ENCODE measurements at regions not wholly inside any gene's neighbourhood (a gene's known extent, or its start where the extent isn't known, plus 50 kb on each side); places are given as distances from the start of the nearest gene placed in this dataset.

DNA sequence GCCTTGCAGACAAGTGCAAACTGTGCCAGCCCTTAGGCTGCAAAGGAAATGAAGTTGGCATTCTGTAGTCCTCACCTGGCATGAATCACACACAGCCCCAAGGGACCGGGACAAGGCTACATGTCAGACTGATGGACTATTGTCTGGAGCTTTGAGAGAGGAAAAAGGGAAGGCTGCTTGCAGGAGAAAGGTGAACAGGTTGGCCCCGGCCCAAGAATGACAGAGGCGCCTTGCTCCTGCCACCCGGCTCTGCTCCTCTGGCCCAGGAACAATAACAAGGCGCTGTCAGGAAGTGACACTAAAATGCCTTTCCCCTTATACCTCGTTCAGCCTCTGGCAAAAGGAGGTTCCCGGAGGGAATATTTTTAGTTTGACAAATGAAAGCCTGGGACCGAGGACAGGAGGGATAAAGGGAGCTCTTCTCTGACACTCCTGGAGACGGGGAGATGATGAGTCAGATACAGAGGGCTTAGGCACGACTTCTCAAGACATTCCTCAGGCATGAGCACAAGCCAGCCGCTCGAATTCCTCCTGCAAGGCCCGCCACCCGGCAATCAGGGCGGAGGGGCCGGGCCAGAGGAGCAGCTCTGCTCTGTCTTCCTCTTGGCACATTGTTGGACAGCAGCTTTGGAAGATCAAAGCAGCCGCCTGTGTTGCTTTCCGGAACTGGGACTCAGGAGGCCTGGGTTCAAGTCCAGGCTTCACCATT is 105.8 kb downstream of the NOG start:
- Histone ChIP-seq H3K9ac (ENCODE audit: low read length) (no peak overlapping the region), H2AFZ (ENCODE audit: low read depth, low read length) (no peak overlapping the region), H3K79me1 (replicated peaks; ENCODE audit: low read length, poor library complexity, severe bottlenecking) (no peaks in the 10 kb centered on the region), H3K23ac (ENCODE audit: low read length in 2 of 2) (no peak overlapping the region), H2AK5ac (ENCODE audit: low read length, severe bottlenecking) (peak overlapping the region; percentile 55), H2BK120ac (ENCODE audit: low read depth, low read length) (no peak overlapping the region), H4K91ac (ENCODE audit: low read length) (peak overlapping the region; percentile 67), H3K4me2 (ENCODE audit: low read length, poor library complexity, severe bottlenecking) (peak overlapping the region; percentile 41), H4K8ac (ENCODE audit: low read length) (no peak overlapping the region), H3K9me3 (ENCODE audit: control insufficient read depth, low read length) (no peaks in the 10 kb centered on the region), H2BK15ac (ENCODE audit: low read depth, poor library complexity, severe bottlenecking) (no peak overlapping the region), H3K4me1 (ENCODE audit: control insufficient read depth, insufficient read depth, low read depth, low read length) (peaks cover 7% of the 10 kb centered on the region), H3K18ac (ENCODE audit: low read depth in 1 of 2, low read length in 2 of 2) (peak overlapping the region; percentile 22 to 23), H2BK5ac (ENCODE audit: low read depth, low read length, poor library complexity, severe bottlenecking) (peak overlapping the region; percentile 4), H2BK12ac (ENCODE audit: low read length in 2 of 2) (peak overlapping the region; percentile 38 to 44), H3K27me3 (ENCODE audit: control insufficient read depth in 1 of 2, insufficient read depth in 1 of 2, low read length in 2 of 2) (peaks cover 0 to 11% of the 10 kb centered on the region in 2 experiments), H3K4me3 (ENCODE audit: insufficient read depth in 1 of 2, low read depth in 1 of 2, low read length in 2 of 2) (no peak overlapping the region), H3K27ac (ENCODE audit: low read length, poor library complexity, severe bottlenecking) (peak overlapping the region; percentile 78), H3K36me3 (ENCODE audit: control insufficient read depth in 1 of 2, insufficient read depth in 2 of 2, low read depth in 1 of 2, low read length in 2 of 2) (no peaks in the 10 kb centered on the region), H3K4ac (ENCODE audit: low read depth in 1 of 2, low read length in 2 of 2) (no peak overlapping the region), H3K14ac (ENCODE audit: low read length in 2 of 2) (no peak overlapping the region)
- 1% methylated on average over 17 of the region's 18 CpGs for WGBS
- peak; percentile 99 for DNase-seq

GRCh38 chr17:56700919-56701420 is 107.5 kb downstream of the NOG start:
- Histone ChIP-seq H3K27ac (ENCODE audit: low read length, poor library complexity, severe bottlenecking) (no peak overlapping the region), H3K4ac (ENCODE audit: low read depth in 1 of 2, low read length in 2 of 2) (no peak overlapping the region), H3K4me3 (ENCODE audit: insufficient read depth in 1 of 2, low read depth in 1 of 2, low read length in 2 of 2) (no peak overlapping the region), H2AK5ac (ENCODE audit: low read length, severe bottlenecking) (peak overlapping the region; percentile 84), H3K36me3 (ENCODE audit: control insufficient read depth in 1 of 2, insufficient read depth in 2 of 2, low read depth in 1 of 2, low read length in 2 of 2) (no peaks in the 10 kb centered on the region), H2BK15ac (ENCODE audit: low read depth, poor library complexity, severe bottlenecking) (no peak overlapping the region), H3K18ac (ENCODE audit: low read depth in 1 of 2, low read length in 2 of 2) (peak overlapping the region in 1 of 2 experiments; percentile 50), H3K4me1 (ENCODE audit: control insufficient read depth, insufficient read depth, low read depth, low read length) (peaks cover 7% of the 10 kb centered on the region), H3K23ac (ENCODE audit: low read length in 2 of 2) (no peak overlapping the region), H3K9me3 (ENCODE audit: control insufficient read depth, low read length) (no peaks in the 10 kb centered on the region), H3K4me2 (ENCODE audit: low read length, poor library complexity, severe bottlenecking) (no peak overlapping the region), H4K8ac (ENCODE audit: low read length) (no peak overlapping the region), H3K9ac (ENCODE audit: low read length) (no peak overlapping the region), H2BK5ac (ENCODE audit: low read depth, low read length, poor library complexity, severe bottlenecking) (no peak overlapping the region), H2BK12ac (ENCODE audit: low read length in 2 of 2) (peak overlapping the region; percentile 27 to 41), H3K79me1 (replicated peaks; ENCODE audit: low read length, poor library complexity, severe bottlenecking) (no peaks in the 10 kb centered on the region), H2AFZ (ENCODE audit: low read depth, low read length) (no peak overlapping the region), H2BK120ac (ENCODE audit: low read depth, low read length) (no peak overlapping the region), H4K91ac (ENCODE audit: low read length) (peak overlapping the region; percentile 49), H3K27me3 (ENCODE audit: control insufficient read depth in 1 of 2, insufficient read depth in 1 of 2, low read length in 2 of 2) (peaks cover 0 to 20% of the 10 kb centered on the region in 2 experiments), H3K14ac (ENCODE audit: low read length in 2 of 2) (no peak overlapping the region)
- peak; percentile 29 for DNase-seq
- 71% methylated on average over 7 of the region's 7 CpGs for WGBS

DNA sequence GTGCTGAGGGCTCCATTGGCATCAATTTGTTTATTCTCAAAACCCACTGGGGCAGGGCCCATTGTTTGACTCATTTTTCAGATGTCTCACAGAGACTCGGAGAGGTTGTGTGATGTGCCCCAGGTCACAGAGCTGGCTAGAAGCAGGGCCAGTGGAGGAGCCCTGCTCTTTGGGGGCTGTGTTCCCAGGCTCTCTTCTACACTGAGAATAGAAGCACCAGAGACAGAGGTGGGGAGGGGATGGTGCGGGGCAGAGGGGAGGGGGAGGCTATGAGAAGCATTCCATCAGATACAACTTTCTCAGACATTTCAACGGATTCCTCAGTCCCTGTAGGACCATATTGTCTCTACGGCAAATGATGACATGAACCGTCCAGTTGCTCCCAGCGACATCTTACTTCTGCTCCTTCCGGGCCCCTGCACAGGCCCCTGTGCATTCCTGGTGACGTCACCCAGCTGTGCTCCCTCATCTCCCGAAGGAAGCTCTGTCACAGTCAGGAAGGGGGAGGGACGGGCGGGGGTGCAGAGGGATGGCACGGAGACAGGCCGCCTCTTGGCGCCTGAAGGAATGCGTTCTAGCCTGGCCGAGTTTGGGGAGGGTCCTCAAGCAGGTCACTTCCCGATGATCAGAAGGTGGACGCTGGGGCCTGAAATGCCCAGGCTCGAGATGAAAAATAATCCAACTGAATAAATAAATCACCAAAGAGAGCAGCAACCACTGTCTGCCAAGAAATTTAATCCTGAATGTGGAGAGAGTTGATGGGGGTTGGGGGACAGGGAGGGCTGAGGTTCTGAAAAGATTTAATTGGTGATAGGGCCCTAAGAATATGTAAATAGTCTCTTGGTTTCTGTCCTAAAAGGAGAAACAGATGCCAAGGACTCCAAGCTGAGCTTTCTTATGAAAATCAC is 114.1 kb downstream of the NOG start:
- 10% methylated on average over 15 of the region's 19 CpGs for WGBS
- Histone ChIP-seq H3K4ac (ENCODE audit: low read depth in 1 of 2, low read length in 2 of 2) (peak overlapping the region; percentile 44 to 69), H3K23ac (ENCODE audit: low read length in 2 of 2) (no peak overlapping the region), H3K27ac (ENCODE audit: low read length, poor library complexity, severe bottlenecking) (no peak overlapping the region), H3K36me3 (ENCODE audit: control insufficient read depth in 1 of 2, insufficient read depth in 2 of 2, low read depth in 1 of 2, low read length in 2 of 2) (no peaks in the 10 kb centered on the region), H3K4me1 (ENCODE audit: control insufficient read depth, insufficient read depth, low read depth, low read length) (peaks cover 12% of the 10 kb centered on the region), H3K9me3 (ENCODE audit: control insufficient read depth, low read length) (no peaks in the 10 kb centered on the region), H2BK120ac (ENCODE audit: low read depth, low read length) (peak overlapping the region; percentile 82), H3K4me2 (ENCODE audit: low read length, poor library complexity, severe bottlenecking) (no peak overlapping the region), H2BK12ac (ENCODE audit: low read length in 2 of 2) (peak overlapping the region; percentile 73 to 88), H3K27me3 (ENCODE audit: control insufficient read depth in 1 of 2, insufficient read depth in 1 of 2, low read length in 2 of 2) (peaks cover 0 to 32% of the 10 kb centered on the region in 2 experiments), H4K8ac (ENCODE audit: low read length) (peak overlapping the region; percentile 87), H2BK5ac (ENCODE audit: low read depth, low read length, poor library complexity, severe bottlenecking) (no peak overlapping the region), H2AFZ (ENCODE audit: low read depth, low read length) (peak overlapping the region; percentile 15), H2AK5ac (ENCODE audit: low read length, severe bottlenecking) (no peak overlapping the region), H3K79me1 (replicated peaks; ENCODE audit: low read length, poor library complexity, severe bottlenecking) (no peaks in the 10 kb centered on the region), H4K91ac (ENCODE audit: low read length) (peak overlapping the region; percentile 44), H3K9ac (ENCODE audit: low read length) (no peak overlapping the region), H2BK15ac (ENCODE audit: low read depth, poor library complexity, severe bottlenecking) (no peak overlapping the region), H3K14ac (ENCODE audit: low read length in 2 of 2) (peak overlapping the region in 1 of 2 experiments; percentile 22), H3K18ac (ENCODE audit: low read depth in 1 of 2, low read length in 2 of 2) (peak overlapping the region; percentile 58 to 69), H3K4me3 (ENCODE audit: insufficient read depth in 1 of 2, low read depth in 1 of 2, low read length in 2 of 2) (no peak overlapping the region)
- peak; percentile 71 for DNase-seq

- no peak overlapping the region for H3K4me3 ChIP-seq (ENCODE audit: insufficient read depth in 1 of 2, low read depth in 1 of 2, low read length in 2 of 2)
- no peak overlapping the region for H2BK12ac ChIP-seq (ENCODE audit: low read length in 2 of 2)
- H3K18ac ChIP-seq (ENCODE audit: low read depth in 1 of 2, low read length in 2 of 2), result no peak overlapping the region
- H3K27me3 ChIP-seq (ENCODE audit: control insufficient read depth in 1 of 2, insufficient read depth in 1 of 2, low read length in 2 of 2), result peaks cover 0 to 32% of the 10 kb centered on the region in 2 experiments
- no peak overlapping the region for H3K9ac ChIP-seq (ENCODE audit: low read length)
- H3K79me1 ChIP-seq (replicated peaks; ENCODE audit: low read length, poor library complexity, severe bottlenecking), result no peaks in the 10 kb centered on the region
- no peak overlapping the region for H3K23ac ChIP-seq (ENCODE audit: low read length in 2 of 2)
- no peak overlapping the region for H4K91ac ChIP-seq (ENCODE audit: low read length)
- no peaks in the 10 kb centered on the region for H3K36me3 ChIP-seq (ENCODE audit: control insufficient read depth in 1 of 2, insufficient read depth in 2 of 2, low read depth in 1 of 2, low read length in 2 of 2)
- no peak overlapping the region for H4K8ac ChIP-seq (ENCODE audit: low read length)
- H3K4me1 ChIP-seq (ENCODE audit: control insufficient read depth, insufficient read depth, low read depth, low read length), result peaks cover 12% of the 10 kb centered on the region
- H3K27ac ChIP-seq (ENCODE audit: low read length, poor library complexity, severe bottlenecking), result no peak overlapping the region
- H3K14ac ChIP-seq (ENCODE audit: low read length in 2 of 2), result peak overlapping the region in 1 of 2 experiments; percentile 22
- H2BK5ac ChIP-seq (ENCODE audit: low read depth, low read length, poor library complexity, severe bottlenecking), result no peak overlapping the region
- H2BK120ac ChIP-seq (ENCODE audit: low read depth, low read length), result peak overlapping the region; percentile 21
- no peak overlapping the region for H2AK5ac ChIP-seq (ENCODE audit: low read length, severe bottlenecking)
- WGBS, result no CpG with 5 or more reads among the region's 1 CpG
- no peak overlapping the region for H2AFZ ChIP-seq (ENCODE audit: low read depth, low read length)
- H3K4ac ChIP-seq (ENCODE audit: low read depth in 1 of 2, low read length in 2 of 2), result no peak overlapping the region
- no peak overlapping the region for H2BK15ac ChIP-seq (ENCODE audit: low read depth, poor library complexity, severe bottlenecking)
- no peak for DNase-seq
- H3K4me2 ChIP-seq (ENCODE audit: low read length, poor library complexity, severe bottlenecking), result no peak overlapping the region
- H3K9me3 ChIP-seq (ENCODE audit: control insufficient read depth, low read length), result no peaks in the 10 kb centered on the region
Measured at GRCh38 chr17:56708220-56708558, 114.7 kb downstream of the NOG start.
